ENCODE measurements at regions not wholly inside any gene's neighbourhood (a gene's known extent, or its start where the extent isn't known, plus 50 kb on each side); places are given as distances from the start of the nearest gene placed in this dataset.
"Not testable (repeated sequence)": the region's sequence is repeated elsewhere in the genome, so short reads cannot be mapped to it uniquely, and the experiment has no call there.

GRCh38 chr7:124179641-124180040, 146.8 kb upstream of the TMEM229A start:
- no peak for DNase-seq (ENCODE audit: low read depth in 3 of 3, low spot score in 2 of 3)

DNA sequence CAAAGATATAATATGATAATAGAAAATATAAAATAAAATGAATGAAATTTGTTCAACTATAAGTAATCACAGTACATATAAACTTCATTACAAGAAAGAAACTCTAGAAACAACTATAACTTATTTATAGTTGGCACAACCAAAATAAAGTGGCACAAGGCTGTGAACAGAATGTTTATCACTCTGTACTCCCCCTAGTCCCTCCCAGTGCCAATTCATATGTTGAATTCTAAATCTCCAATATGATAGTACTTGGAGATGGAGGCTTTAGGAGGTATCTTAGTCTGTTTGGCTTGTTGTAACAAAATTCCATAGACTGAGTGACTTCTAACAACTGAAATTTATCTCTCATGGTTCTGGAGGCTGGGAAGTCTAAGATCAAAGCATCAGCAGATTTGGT, 145.0 kb upstream of the TMEM229A start:
- DNase-seq (ENCODE audit: low read depth in 3 of 3, low spot score in 2 of 3): no peak

DNA sequence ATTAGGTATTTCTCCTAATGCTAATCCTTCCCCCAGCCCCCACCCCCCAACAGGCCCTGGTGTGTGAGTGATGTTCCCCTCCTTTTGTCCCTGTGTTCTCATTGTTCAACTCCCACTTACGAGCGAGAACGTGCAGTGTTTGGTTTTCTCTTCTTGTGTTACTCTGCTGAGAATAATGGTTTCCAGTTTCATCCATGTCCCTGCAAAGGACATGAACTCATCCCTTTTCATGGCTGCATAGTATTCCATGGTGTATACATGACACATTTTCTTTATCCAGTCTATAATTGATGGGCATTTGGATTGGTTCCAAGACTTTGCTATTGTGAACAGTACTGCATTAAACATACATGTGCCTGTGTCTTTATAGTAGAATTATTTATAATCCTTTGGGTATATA, 138.9 kb upstream of the TMEM229A start:
- DNase-seq (ENCODE audit: low read depth in 3 of 3, low spot score in 2 of 3): not testable (repeated sequence)

DNA sequence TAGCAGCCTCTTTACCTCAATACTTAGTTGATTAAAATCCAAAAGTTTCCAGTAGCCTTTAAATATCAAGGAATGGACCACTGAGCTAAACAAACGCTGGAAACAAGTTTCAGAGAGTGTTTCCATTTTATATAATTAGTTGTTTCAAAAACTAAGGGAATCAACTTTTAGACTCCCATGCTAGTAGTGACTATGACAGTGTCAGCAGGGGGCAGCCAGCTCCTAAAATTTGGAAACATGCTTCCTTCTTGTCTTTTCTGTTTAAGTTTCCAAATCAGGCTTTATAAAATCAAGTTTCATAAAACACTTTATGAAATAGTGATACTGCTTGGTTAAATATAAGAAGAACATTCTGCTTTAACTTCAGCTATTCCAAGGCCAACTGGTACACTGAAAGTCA, 138.2 kb upstream of the TMEM229A start:
- no peak for DNase-seq (ENCODE audit: low read depth in 3 of 3, low spot score in 2 of 3)

GRCh38 chr7:124168616-124169015, 135.7 kb upstream of the TMEM229A start:
- no peak for DNase-seq (ENCODE audit: low read depth in 3 of 3, low spot score in 2 of 3)

DNA sequence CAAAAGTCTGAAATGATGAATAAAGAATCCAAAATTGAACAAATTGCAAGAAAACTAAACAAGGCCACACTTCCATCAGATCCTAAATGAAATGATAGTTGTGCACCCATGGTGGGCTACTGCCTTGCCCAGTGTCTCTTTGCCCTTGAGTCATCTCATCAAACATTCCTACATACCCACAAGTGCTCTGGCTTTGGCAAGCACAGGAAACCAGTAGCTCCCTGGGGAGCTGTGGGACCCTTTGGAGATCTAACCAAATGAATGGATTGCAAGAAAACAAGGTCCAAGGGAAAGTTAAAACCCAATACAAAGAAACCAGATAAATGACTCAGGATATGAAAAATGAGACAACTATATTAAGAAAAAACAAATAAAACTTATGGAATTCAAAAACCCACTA, 129.8 kb upstream of the TMEM229A start:
- DNase-seq (ENCODE audit: low read depth in 3 of 3, low spot score in 2 of 3): no peak

DNA sequence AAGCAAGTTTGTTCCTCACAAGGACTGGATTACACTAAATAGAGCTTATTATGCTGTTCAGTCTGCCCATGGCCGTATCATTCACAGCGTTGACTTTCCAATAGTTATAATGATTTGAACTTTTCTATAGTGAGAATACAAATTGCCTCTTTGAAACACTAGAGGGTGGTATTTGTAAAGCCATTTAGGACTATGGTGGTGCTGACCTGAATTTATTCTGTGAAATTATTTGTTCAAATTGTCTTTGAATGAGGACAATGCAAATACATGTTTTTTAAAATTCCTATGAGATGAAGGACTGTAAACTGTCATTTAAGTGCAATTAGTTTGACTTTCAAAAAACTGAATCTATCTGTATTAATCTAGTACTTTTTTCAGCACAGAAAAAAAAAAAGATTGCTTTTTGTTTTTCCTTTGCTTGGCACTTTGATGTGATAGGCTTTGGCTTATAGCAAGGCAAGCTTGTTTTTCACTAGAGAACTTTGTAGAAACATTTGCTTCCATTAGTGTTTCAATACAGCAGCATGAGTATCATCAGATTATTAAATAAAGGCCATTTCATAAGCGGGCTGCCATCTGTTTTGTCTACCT, 122.7 kb upstream of the TMEM229A start:
- no peak for DNase-seq (ENCODE audit: low read depth in 3 of 3, low spot score in 2 of 3)

- DNase-seq (ENCODE audit: low read depth in 3 of 3, low spot score in 2 of 3): no peak
Measured at GRCh38 chr7:124152859-124153692, 120.2 kb upstream of the TMEM229A start.

DNA sequence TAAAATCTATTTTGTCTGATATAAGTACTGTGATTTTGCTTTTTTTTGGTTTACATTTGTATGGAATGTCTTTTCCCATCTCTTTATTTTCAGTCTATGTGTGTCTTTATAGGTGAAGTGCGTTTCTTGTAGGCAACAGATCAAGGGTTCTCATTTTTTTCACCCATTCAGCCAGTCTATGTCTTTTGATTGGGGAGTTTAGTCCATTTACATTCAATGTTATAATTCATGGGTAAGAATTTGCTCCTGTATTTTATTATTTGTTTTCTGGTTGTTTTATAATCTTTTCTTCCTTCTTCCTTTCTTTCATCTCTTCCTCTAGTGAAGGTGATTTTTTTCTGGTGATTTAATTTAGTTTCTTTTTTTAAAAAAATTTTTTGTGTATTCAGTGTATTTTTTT, 104.8 kb upstream of the TMEM229A start:
- no peak for DNase-seq (ENCODE audit: low read depth in 3 of 3, low spot score in 2 of 3)

DNA sequence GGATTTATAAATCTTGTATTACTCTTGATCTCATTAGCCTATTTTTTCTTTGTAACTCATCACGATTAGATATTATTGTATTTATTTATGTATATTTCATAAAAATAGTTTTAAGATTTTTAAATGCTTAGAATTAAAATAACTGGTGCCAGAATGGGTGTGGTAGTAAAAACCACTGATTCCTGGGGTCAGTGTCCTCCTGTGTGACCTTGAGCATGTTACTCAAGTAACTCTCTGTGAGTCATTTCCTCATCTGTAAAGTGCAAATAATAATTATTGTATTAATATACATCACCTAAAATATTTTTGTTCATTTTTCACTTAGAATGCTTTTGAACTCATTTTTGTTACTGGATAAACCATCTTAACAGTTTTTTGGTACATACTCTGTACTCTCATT, 91.3 kb upstream of the TMEM229A start:
- DNase-seq (ENCODE audit: low read depth in 3 of 3, low spot score in 2 of 3): no peak

GRCh38 chr7:124120911-124121310, 88.0 kb upstream of the TMEM229A start:
- DNase-seq (ENCODE audit: low read depth in 3 of 3, low spot score in 2 of 3): no peak

- no peak for DNase-seq (ENCODE audit: low read depth in 3 of 3, low spot score in 2 of 3)
Measured at GRCh38 chr7:124113045-124113444, 80.2 kb upstream of the TMEM229A start.

- no peak for DNase-seq (ENCODE audit: low read depth in 3 of 3, low spot score in 2 of 3)
Measured at GRCh38 chr7:124106575-124106974, 73.7 kb upstream of the TMEM229A start.

DNA sequence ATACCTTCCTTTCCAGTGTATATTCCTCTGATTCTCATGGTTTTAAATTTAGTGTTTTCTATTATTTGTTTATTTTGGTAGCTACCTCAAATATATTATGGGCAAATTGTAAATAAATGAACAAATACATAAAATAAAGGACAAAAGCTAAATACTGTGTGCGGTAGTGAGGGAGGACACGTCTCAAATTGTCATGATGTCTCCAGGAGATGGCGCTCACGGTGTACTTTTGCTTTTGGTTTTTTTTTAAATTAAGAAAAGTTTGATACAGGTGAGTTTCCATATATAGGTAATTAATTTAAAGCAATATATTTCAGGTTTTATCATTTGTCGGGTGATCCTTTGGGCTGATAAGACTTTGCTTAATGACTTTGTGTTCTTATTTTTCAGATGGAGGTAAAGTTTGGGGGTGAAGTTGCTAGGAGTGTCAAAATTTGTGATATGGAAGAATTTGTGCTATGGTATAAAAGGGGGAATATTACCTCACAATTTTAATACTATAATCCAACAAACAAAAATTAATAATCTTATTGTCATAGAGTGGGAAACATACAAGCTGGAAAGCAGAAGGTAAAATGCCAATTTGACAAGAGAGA, 68.4 kb upstream of the TMEM229A start:
- DNase-seq (ENCODE audit: low read depth in 3 of 3, low spot score in 2 of 3): no peak

- DNase-seq (ENCODE audit: low read depth in 3 of 3, low spot score in 2 of 3): no peak
Measured at GRCh38 chr7:124100190-124100589, 67.3 kb upstream of the TMEM229A start.

DNA sequence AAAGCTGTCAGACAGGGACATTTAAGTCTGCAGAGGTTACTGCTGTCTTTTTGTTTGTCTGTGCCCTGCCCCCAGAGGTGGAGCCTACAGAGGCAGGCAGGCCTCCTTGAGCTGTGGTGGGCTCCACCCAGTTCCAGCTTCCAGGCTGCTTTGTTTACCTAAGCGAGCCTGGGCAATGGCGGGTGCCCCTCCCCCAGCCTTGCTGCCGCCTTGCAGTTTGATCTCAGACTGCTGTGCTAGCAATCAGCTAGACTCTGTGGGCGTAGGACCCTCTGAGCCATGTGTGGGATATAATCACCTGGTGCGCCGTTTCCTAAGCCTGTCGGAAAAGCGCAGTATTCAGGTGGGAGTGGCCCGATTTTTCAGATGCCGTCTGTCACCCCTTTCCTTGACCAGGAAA, 66.7 kb upstream of the TMEM229A start:
- not testable (repeated sequence) for DNase-seq (ENCODE audit: low read depth in 3 of 3, low spot score in 2 of 3)

- no peak for DNase-seq (ENCODE audit: low read depth in 3 of 3, low spot score in 2 of 3)
Measured at GRCh38 chr7:124089621-124090020, 56.8 kb upstream of the TMEM229A start.

GRCh38 chr7:124088590-124088989, 55.7 kb upstream of the TMEM229A start:
- no peak for DNase-seq (ENCODE audit: low read depth in 3 of 3, low spot score in 2 of 3)

- no peak for DNase-seq (ENCODE audit: low read depth in 3 of 3, low spot score in 2 of 3)
Measured at GRCh38 chr7:124086843-124087242, 54.0 kb upstream of the TMEM229A start.

DNA sequence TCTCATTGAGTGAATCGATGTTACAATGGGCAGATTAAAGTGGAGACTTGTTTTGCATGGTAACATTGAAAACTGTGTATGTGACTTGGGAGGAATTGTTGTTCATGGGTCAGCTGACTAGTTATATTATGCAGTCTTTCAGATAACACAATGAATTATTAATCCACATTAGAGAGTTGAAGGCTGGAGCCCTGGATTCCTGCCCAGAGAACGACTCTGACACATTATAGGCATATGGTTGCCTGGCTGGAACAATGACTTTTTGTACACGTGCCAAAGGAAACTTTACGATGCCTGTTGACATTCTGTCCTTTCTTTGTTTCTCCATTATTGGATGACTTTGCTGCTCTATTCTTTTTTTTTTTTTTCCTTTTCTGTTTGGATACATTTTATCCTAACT, 52.3 kb upstream of the TMEM229A start:
- DNase-seq (ENCODE audit: low read depth in 3 of 3, low spot score in 2 of 3): peak; percentile 51 to 70 (median 61)

DNA sequence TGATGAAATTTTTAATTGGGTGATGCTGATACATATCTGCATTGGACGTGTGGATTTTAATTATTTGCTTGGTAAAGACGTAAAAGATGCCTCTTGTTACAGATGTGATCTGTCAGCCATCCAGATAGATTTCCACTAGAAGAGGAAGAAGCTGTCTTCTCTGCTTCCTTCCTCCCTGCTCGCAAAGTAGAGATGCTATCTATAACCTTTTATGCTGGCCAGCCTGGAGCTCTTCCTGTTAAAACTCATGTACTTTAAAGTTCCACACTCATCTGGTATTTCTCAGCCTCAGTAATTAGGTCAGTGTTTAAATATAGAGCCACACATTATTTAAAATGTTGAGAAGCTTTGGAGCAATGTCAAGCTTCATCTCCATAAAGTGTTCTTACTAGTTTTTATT, 51.2 kb upstream of the TMEM229A start:
- DNase-seq (ENCODE audit: low read depth in 3 of 3, low spot score in 2 of 3): peak in 2 of 3 donors; percentile 18 to 26

All from right renal cortex interstitium (tissue), 3 donors.